PC-3 (cell line): ENCODE measurements at regions not wholly inside any gene's neighbourhood (a gene's known extent, or its start where the extent isn't known, plus 50 kb on each side); places are given as distances from the start of the nearest gene placed in this dataset.

Experiments
- CTCF ChIP-seq: fragments of 300-600 bp; sonication (generic); conservative IDR thresholded peaks from 2 replicates; pipeline ENCODE4 v1.5.1; 2017; ENCODE audit warnings: antibody characterized with exemption, low read depth, mild to moderate bottlenecking, low read length
- EZH2 ChIP-seq: fragments of 300-600 bp; sonication (generic); IDR thresholded peaks from one replicate; pipeline ENCODE4 v1.6.1; 2017; ENCODE audit warnings: antibody characterized with exemption, mild to moderate bottlenecking, low read length; ENCODE audit not compliant: unreplicated experiment

GRCh38 chr5:155735388-155735787, 591.6 kb upstream of the SGCD start:
- TF ChIP-seq CTCF, result no peak
- no peak for TF ChIP-seq EZH2
